ENCODE measurements at regions not wholly inside any gene's neighbourhood (a gene's known extent, or its start where the extent isn't known, plus 50 kb on each side); places are given as distances from the start of the nearest gene placed in this dataset.

DNA sequence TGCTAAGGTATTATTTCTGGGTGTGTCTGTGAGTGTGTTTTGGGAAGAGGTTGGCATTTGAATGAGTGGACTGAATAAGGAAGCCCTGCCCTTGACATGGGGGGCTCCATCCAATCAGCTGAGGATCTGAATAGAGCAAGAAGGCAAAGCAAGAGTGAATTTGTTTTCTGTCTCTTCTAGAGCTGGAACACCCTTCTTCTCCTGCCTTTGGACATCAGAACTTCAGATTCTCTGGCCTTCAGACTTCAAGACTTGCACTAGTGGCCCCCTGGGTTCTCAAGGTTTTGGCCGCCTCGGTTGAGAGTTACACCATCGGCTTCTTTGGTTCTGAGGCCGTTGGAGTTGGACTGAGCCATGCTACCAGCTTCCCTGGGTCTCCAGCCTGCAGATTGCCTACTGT lies 448.6 kb downstream of the SHISA9 start:
- TF ChIP-seq, protein P1, sequence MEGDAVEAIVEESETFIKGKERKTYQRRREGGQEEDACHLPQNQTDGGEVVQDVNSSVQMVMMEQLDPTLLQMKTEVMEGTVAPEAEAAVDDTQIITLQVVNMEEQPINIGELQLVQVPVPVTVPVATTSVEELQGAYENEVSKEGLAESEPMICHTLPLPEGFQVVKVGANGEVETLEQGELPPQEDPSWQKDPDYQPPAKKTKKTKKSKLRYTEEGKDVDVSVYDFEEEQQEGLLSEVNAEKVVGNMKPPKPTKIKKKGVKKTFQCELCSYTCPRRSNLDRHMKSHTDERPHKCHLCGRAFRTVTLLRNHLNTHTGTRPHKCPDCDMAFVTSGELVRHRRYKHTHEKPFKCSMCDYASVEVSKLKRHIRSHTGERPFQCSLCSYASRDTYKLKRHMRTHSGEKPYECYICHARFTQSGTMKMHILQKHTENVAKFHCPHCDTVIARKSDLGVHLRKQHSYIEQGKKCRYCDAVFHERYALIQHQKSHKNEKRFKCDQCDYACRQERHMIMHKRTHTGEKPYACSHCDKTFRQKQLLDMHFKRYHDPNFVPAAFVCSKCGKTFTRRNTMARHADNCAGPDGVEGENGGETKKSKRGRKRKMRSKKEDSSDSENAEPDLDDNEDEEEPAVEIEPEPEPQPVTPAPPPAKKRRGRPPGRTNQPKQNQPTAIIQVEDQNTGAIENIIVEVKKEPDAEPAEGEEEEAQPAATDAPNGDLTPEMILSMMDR (IDR thresholded peaks at IDR 0.05), result no peak
- no peak for TF ChIP-seq YY1 (IDR thresholded peaks at IDR 0.05; ENCODE audit: low read depth)
- TF ChIP-seq, protein P2, sequence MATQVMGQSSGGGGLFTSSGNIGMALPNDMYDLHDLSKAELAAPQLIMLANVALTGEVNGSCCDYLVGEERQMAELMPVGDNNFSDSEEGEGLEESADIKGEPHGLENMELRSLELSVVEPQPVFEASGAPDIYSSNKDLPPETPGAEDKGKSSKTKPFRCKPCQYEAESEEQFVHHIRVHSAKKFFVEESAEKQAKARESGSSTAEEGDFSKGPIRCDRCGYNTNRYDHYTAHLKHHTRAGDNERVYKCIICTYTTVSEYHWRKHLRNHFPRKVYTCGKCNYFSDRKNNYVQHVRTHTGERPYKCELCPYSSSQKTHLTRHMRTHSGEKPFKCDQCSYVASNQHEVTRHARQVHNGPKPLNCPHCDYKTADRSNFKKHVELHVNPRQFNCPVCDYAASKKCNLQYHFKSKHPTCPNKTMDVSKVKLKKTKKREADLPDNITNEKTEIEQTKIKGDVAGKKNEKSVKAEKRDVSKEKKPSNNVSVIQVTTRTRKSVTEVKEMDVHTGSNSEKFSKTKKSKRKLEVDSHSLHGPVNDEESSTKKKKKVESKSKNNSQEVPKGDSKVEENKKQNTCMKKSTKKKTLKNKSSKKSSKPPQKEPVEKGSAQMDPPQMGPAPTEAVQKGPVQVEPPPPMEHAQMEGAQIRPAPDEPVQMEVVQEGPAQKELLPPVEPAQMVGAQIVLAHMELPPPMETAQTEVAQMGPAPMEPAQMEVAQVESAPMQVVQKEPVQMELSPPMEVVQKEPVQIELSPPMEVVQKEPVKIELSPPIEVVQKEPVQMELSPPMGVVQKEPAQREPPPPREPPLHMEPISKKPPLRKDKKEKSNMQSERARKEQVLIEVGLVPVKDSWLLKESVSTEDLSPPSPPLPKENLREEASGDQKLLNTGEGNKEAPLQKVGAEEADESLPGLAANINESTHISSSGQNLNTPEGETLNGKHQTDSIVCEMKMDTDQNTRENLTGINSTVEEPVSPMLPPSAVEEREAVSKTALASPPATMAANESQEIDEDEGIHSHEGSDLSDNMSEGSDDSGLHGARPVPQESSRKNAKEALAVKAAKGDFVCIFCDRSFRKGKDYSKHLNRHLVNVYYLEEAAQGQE (IDR thresholded peaks at IDR 0.05; ENCODE audit: low read depth, low read length), result no peak
- no peak for TF ChIP-seq MXI1 (IDR thresholded peaks at IDR 0.05; ENCODE audit: low read depth, low read length)
- no peak for TF ChIP-seq EZH2phosphoT487 (IDR thresholded peaks at IDR 0.05; ENCODE audit: borderline replicate concordance, low read depth)
- no peak for TF ChIP-seq RFX5 (IDR thresholded peaks at IDR 0.05; ENCODE audit: low read length)
- TF ChIP-seq, protein P3, sequence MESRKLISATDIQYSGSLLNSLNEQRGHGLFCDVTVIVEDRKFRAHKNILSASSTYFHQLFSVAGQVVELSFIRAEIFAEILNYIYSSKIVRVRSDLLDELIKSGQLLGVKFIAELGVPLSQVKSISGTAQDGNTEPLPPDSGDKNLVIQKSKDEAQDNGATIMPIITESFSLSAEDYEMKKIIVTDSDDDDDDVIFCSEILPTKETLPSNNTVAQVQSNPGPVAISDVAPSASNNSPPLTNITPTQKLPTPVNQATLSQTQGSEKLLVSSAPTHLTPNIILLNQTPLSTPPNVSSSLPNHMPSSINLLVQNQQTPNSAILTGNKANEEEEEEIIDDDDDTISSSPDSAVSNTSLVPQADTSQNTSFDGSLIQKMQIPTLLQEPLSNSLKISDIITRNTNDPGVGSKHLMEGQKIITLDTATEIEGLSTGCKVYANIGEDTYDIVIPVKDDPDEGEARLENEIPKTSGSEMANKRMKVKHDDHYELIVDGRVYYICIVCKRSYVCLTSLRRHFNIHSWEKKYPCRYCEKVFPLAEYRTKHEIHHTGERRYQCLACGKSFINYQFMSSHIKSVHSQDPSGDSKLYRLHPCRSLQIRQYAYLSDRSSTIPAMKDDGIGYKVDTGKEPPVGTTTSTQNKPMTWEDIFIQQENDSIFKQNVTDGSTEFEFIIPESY (IDR thresholded peaks at IDR 0.05; ENCODE audit: borderline replicate concordance, low read depth), result no peak
- TF ChIP-seq GABPA (IDR thresholded peaks at IDR 0.05; ENCODE audit: low read depth), result no peak
- TF ChIP-seq RXRA (IDR thresholded peaks at IDR 0.05; ENCODE audit: borderline replicate concordance, low read depth), result no peak
- no peak for TF ChIP-seq TCF12 (IDR thresholded peaks at IDR 0.05)
- no peak for TF ChIP-seq TAF1 (IDR thresholded peaks at IDR 0.05; ENCODE audit: borderline replicate concordance, low read depth, low read length)
- TF ChIP-seq, protein P4, sequence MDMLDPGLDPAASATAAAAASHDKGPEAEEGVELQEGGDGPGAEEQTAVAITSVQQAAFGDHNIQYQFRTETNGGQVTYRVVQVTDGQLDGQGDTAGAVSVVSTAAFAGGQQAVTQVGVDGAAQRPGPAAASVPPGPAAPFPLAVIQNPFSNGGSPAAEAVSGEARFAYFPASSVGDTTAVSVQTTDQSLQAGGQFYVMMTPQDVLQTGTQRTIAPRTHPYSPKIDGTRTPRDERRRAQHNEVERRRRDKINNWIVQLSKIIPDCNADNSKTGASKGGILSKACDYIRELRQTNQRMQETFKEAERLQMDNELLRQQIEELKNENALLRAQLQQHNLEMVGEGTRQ (IDR thresholded peaks at IDR 0.05; ENCODE audit: borderline replicate concordance, low read depth, low read length), result no peak
- TF ChIP-seq EP300 (IDR thresholded peaks at IDR 0.05; ENCODE audit: borderline replicate concordance in 1 of 2, low read depth in 1 of 2, low read length in 1 of 2), result no peak

Measured in SK-N-SH (cell line).